Ishikawa (cell line): ENCODE measurements at regions not wholly inside any gene's neighbourhood (a gene's known extent, or its start where the extent isn't known, plus 50 kb on each side); places are given as distances from the start of the nearest gene placed in this dataset.

ENCODE experiments used
- CEBPB ChIP-seq: IDR thresholded peaks from 2 replicates; pipeline ENCODE4 v1.6.1; 2012
- EGR1 ChIP-seq: IDR thresholded peaks from 2 replicates; pipeline ENCODE4 v1.6.1; 2012
- FOXM1 ChIP-seq: IDR thresholded peaks from 2 replicates; pipeline ENCODE4 v1.6.1; 2012; ENCODE audit warnings: low read depth, borderline replicate concordance
- NFIC ChIP-seq: IDR thresholded peaks from 2 replicates; pipeline ENCODE4 v1.6.1; 2012
- RAD21 ChIP-seq: IDR thresholded peaks from 2 replicates; pipeline ENCODE4 v1.6.1; 2012; ENCODE audit warnings: low read depth
- TAF1 ChIP-seq: IDR thresholded peaks from 2 replicates; pipeline ENCODE4 v1.6.1; 2012; ENCODE audit warnings: low read depth, mild to moderate bottlenecking
- TCF12 ChIP-seq: IDR thresholded peaks from 2 replicates; pipeline ENCODE4 v1.6.1; 2012; ENCODE audit warnings: low read depth
- TEAD4 ChIP-seq: IDR thresholded peaks from 2 replicates; pipeline ENCODE4 v1.6.1; 2012
- USF1 ChIP-seq: IDR thresholded peaks from 2 replicates; pipeline ENCODE4 v1.6.1; 2012
- YY1 ChIP-seq: IDR thresholded peaks from 2 replicates; pipeline ENCODE4 v1.6.1; 2012; ENCODE audit warnings: low read depth
- ZBTB7A ChIP-seq: IDR thresholded peaks from 2 replicates; pipeline ENCODE4 v1.6.1; 2012; ENCODE audit warnings: low read depth

GRCh38 chr6:54060286-54060685, 51.0 kb upstream of the MLIP start:
- TF ChIP-seq TEAD4 (no peak), ZBTB7A (no peak), NFIC (no peak), EGR1 (no peak), USF1 (no peak), TAF1 (no peak), FOXM1 (no peak), TCF12 (no peak), CEBPB (no peak), RAD21 (no peak), YY1 (no peak)
